GM19455 (cell line): ENCODE measurements at regions not wholly inside any gene's neighbourhood (a gene's known extent, or its start where the extent isn't known, plus 50 kb on each side); places are given as distances from the start of the nearest gene placed in this dataset.

Source experiments
- ATAC-seq: cut with Tn5 transposase; IDR thresholded peaks from one replicate; pipeline ENCODE4 v1.9.1; 2021; ENCODE audit not compliant: unreplicated experiment

DNA sequence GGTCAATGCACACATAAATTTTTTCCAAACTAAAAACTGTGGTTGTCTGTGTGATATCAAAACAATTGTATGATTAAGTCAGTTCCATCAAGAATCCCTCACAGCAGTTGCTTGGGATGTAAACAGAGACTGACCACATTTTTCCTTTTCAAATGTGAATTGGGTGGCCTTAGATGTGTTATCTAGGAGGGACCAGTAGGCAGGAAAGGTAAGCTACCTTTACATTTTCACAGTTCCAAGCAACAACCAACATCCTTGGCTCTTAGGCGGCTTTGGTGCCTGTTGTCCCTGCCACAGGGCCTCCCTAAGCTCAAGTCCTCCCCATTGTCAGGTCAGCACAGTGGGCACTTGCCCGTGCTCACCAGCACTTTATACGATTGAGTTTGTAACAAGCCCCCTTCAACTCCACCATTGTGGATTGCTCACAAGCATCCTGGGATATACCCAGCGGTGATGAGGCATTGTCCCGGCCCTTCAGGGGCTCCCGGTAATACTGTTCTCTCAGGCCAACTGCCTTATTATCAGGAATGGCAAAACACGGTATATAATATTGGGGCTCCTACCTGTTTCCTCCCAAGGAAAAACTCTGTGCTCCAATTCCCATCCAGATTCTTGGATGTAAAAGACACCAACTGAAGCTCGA lies 114.9 kb upstream of the ANKRD1 start:
- ATAC-seq = no peak

DNA sequence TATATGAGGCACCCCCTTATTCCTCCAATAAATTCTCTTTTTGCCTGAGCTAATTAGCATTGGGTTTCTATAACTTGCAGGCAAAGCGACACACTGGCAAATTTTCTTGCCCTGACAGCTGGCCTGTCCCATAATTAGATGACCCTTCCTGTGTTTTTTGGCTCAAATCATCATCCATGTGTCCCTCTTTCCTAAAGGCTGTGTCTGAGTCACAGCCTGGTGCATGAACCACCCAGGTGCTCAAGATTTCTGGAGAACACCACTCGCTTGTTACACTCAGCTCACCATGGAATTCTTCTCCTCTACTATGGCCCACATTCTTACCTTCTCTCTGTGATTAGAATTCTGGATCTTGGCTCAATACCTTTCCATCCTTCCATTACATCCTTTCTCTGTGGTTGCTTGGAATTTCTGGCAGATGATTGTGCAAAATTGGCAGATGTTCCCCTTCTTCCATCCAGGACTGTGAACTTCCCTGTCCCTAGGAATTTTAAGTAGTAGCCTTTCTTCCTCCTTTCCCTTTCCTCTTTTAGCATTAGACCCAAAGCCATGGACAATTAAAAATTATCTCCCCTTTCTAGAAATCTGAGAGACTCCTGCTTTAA lies 116.0 kb upstream of the ANKRD1 start:
- no peak for ATAC-seq

DNA sequence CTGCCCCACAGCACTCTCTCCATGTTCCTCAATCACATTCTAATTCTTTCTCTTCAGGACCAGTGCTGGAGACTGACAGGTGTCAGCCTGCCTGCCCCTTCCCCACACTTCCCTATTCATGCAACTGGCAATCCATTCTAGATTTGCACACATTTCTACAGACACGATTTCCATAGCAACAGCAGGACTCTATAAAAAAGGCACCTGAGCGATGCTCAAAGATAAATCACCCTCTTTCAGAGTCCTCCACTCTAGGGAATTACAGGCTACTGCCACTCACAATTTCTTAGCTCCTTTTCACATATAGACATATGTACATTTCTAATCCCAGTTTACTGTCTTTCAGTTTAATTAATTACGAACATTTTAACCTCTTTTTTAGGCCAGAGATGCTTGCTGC lies 118.1 kb upstream of the ANKRD1 start:
- no peak for ATAC-seq

DNA sequence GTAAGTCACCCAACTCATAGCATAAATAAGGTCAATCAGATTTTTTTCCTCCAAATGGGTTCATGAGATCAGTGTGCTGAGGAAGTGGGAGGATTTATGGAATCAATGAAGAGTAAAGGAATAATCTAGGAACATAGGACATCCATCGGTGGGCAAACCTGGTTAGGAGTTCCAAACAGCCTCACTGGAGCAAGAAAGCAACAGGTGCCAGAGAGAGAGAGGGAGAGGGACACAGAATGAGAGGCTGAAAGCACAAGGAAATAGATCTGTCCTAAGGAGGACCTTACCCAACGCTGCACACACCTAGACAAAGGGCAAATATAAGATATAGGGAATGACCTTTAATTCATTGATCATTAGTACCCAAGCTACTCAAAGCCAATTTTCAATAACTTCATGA lies 119.5 kb upstream of the ANKRD1 start:
- ATAC-seq = no peak

DNA sequence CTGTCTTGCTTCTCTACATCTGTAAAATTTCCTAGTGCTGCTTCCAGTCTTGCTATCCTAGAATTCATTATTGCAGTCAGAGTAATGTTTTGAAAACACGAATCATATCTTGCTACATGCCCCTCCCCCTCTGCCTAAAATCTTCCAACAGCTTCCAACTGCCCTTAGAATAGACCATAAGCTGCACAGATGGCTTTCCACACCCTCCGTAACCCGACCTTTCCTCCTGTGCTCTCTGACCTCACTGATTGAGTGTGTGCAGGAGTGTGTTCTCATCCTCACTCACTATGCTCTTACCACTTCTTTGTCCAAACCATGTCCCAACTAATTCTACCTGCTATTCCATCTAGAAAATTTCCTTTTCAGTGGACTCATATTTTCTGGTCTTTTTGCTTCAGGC lies 121.2 kb upstream of the ANKRD1 start:
- no peak for ATAC-seq

DNA sequence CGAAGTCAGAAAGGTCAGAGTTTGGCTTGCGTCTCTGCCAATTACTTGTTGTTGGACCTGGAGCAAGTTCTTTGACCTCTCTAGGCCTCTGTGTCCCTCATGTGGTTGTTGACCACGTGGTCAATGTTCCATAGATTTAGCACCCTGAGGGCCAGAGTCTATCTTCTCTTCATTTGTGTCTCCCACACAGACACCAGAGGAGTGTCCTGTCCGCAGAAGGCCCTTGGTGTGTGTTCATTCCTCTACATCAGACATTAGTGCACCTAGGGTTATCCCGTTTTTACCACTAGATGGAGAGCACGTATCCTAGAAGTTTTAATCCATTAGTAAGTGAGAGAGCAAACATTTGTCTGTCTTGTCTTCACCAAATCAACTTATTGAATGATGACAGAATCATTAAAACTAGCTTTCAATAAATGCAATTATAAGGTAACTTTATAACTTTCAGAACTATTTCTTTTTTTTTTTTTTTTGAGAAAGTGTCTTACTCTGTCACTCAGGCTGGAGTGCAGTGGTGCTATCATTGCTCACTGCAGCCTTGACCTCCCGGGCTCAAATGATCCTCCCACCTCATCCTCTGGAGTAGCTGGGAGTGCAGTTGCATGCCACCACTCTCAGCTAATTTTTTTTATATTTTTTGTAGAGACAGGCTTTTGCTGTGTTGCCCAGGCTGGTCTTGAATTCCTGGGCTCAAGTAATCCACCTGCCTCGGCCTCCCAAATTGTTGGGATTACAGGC lies 122.5 kb upstream of the ANKRD1 start:
- no peak for ATAC-seq

DNA sequence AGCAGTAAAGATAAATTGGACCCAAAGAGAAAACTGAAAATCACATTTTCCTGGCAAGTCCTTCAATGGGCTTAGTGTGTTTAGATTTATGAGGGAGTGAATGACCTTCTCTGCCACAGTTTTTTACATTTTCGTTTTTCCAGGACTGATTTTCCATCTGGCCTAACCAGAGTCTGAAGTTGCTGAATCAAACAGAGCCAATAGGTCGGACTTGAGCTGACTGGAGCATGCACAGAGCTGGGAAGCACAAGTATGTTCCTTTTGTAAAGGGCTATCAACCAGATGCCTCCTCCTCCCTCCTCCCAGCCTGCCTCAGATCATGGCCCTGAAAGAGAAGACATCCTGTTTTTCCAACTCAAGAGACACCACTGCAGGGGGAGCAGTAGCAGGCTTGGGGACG lies 126.0 kb upstream of the ANKRD1 start:
- ATAC-seq = no peak

DNA sequence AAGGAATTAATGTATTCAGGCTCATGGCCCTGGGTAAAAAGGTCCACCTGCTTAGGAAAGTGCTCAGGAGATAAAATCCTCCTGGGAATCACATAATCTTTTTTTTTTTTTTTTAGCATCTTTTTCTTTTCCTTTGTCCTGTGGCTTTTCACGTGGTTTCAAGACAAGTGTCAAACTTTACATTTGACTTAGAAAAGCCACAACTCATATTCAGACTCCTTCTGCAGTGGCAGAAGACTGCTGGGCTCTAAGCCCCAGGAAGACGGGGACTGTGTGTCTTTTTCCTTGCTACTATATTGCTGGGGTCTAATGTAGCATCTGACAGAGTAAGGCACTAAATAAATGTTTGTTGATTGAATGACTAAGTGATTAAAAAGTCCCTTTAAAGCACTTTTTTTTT lies 127.5 kb upstream of the ANKRD1 start:
- ATAC-seq = no peak

DNA sequence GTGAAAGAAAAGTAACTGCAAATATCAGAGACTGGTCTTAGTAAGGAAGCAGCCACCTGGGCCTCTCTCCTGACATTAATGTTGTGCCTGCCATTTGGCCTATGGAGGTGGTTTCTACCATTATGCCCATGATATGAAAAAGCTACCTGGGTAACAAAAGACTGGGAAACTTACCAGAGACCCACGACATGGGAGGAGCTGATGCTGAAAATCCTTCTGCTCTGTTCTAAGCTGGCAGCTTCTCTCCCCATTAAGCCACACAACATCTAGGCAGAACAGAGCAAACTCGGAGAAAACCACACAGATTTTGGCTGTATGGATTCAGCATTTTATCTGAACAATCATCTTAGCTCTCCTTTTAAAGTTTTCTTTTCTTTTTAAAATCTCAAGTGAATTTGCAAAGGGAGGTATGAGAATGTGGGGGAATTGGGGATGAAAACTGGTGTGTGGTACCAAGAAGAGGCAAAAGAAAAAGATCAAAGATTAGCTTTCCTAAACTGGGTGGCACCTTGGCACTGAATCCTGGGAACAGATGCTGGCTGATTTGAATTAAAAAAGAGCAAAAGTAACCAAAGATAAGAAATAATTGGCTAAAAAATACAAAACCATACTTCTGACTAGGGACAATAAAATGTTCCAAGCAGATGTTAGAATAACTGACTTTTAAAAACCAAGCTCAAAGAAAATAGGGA lies 128.6 kb upstream of the ANKRD1 start:
- no peak for ATAC-seq

DNA sequence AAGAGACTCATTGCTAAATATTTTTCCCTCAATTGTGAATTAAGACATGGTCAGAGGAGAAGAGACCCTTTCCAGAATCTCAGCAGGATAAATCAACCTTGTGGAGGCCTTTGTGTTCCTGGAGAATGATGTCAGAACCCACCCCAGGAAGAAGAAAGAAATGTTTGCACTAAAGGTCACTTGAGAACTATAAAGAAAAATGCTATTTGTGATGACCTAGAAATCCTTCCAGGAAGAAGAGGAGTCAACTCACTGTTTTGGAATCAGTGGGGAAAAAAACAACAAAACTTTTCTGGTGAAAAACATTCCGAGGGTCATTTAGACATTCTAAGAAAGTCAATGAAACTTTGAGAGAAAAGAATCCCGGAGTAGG lies 129.1 kb upstream of the ANKRD1 start:
- no peak for ATAC-seq

DNA sequence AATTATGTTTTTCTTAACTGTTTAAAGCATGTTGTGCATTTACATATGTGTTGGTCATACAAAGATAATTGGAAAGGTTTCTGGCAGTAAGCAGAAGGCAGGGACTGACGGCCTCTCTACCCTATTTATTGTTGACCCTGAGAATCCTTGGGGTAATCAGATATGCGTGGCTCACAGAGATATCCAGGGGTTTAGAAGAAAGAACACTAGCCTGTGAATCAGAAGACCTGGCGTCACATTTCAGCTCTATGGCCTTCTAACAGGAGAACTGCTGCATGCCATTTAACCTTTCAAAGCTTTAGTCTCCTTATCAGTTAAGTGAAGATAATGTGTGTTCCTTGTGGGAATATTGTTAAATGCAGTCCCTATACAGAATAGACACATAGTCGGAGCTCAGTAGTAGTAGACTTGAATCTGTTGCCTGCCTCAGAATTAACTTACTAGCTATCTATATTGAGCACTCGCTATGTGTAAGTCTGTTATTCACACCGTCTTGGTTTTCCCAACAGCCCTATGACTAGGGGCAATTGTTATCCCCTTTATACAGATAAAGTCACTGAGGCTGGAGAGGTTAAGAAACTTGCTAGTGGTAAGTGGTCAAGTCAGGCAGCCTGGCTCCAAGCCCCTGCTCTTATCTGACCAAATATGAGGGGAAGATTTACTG lies 129.6 kb upstream of the ANKRD1 start:
- ATAC-seq = no peak

DNA sequence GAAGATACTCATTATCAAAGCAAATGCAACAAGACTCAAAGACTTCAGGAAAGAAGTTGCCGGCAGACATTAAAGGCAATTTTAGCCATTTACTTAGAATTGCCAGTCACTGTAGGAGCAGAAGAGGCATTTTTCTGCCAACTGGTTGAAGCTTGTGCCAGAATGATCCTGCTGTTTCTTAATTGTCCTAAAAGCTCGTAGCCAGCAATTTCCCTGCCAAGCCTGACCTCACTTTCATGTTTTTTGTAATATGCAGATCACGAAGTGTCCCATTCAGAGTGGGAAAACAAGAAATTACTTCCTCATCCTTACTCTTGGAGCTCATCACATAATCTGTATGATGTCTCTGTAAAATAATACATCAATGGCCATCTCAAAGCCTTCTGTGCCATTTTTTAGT lies 130.9 kb upstream of the ANKRD1 start:
- no peak for ATAC-seq

DNA sequence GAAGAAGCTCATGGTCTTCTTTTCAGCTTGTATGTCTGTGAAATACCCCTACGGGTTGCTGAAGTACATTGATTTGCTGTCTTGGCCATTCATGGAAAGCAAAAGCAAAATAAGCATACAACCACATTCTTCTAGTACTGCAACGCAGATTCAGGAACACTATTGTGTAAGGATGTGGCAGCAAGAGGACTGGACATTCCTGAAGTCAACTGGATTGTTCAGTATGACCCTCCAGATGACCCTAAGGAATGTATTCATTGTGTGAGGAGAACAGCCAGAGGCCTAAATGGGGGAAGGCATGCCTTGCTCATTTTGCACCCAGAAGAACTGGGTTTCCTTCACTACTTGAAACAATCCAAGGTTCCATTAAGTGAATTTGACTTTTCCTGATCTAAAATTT lies 133.4 kb upstream of the ANKRD1 start:
- ATAC-seq = no peak

DNA sequence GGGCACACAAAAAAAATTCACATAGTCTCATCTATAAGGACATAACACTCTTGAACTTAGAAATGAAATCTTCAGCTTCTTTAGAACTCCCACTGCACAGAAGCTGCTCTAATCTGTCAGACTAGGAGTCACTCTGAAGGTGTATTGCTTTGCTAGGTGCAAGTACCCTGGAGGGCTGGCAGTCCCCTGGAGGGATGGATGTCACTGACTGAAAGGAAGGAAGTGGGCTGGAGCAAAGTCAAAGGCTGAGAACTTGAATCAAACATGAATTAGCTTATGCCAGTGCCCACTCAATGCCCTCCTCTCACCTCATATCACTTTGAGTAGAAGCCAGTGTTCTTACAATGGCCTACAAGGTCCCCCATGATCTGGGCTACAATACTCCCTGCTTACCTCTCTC lies 140.3 kb upstream of the ANKRD1 start:
- ATAC-seq = no peak

DNA sequence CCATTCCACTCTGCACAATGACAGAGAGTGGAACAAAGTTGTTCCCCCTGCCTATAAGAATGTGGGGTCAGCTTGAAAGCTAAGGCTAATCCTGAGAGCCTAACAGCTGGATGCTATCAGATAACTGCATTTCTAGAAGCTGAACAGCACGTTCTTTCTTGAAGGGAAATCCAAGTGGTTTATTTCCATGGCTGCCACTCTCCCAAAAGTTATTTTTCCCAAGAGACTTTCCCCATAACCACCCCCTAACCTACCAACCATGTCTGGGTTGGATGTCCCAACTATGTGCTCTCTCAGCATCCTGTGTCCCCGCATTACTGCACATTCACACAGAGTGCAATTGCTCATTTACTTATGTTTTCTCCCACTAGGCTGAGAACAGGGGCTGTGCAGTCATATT lies 140.7 kb upstream of the ANKRD1 start:
- no peak for ATAC-seq

DNA sequence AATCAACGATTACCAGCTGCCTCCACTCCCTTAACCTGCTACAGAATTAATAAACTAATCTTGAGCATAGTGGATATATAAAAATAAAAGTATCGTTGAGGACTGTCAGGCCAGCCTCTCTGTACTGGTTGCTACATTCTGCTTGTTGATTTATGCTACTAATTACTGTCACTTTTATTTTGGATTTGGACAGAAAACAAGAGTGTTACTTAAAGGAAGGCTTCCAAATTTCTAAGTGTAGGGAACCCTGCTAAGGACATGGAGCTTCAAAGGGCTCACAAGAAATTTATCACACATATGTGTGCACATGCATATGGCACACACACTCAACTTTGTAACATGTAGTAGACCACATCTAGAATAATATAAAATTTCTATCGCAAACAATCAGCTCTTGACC lies 141.2 kb upstream of the ANKRD1 start:
- no peak for ATAC-seq

DNA sequence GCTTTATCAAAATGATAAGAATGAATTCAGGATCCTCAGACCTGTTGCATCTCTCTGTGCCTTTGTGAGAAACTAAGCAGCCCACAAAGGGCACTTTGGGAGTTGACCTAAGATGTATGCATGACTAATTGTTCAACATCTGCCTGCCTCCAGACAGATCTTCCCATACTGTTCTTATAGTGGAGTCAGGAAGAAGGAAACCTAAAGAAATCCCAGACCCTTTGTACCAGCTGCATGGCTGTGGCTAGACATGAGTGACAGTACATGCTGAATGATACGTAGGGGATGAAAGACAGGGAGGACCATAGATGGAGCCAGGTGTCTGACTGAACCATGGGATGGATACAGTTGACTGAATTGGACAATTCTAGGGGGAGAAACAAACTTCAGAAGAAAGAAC lies 148.7 kb upstream of the PCGF5 start:
- no peak for ATAC-seq

DNA sequence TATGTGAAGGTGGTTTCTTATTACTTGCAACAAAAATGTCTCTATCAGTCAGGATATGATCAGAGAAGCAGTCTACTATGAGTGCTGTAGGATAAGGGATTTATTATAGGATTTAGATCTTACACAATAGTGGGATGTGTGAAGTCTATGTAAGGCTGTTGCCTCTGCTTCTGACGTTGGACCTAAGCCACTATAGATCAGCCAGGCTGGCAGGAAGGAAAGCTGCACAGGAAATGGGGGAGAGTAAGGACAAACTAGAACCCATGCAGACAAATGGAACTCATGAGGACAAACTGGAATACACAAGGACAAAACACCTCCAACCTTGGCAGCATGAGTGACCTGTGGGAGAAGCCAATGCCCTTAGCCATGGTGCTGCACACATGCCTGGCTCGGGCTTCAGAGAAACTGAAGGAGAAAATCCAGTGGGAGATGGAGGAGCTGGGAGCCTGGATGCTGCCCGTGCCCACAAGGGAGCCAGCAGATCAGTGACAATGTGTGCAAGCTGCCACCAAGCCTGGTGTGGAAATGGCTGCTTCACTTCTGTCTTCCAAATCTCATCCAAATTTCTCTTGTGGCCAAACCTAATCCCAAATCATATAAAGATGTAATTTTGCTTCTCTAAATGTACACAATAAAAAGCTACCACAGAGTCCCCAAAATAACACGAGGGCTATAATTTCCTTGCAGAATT lies 147.0 kb upstream of the PCGF5 start:
- no peak for ATAC-seq

DNA sequence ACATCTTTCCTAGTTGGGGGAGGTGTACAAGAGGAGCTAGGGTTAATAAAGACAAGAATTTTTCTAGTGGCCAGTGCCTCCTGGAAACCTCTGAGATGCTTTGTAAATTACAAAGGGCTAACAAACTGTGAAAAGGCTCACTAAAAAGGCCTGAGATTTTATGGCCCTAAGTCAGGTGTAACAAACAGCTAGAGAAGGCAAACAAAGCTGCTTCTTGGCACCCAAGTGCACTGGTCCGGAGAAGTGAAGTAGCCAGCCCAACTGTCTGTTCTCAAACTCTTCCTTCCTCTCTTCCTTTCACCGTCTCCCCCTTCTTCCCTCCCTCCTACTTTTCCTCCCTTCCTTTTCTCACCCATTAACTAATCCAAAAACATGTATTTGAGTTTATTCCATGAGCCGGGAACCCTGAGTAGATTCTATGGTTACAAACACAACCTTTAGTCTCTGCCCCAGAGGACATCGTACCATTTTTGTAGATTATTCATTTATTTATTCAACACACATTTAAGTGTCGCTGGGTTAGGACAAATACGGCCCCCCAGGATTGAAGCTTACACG lies 143.4 kb upstream of the PCGF5 start:
- no peak for ATAC-seq

DNA sequence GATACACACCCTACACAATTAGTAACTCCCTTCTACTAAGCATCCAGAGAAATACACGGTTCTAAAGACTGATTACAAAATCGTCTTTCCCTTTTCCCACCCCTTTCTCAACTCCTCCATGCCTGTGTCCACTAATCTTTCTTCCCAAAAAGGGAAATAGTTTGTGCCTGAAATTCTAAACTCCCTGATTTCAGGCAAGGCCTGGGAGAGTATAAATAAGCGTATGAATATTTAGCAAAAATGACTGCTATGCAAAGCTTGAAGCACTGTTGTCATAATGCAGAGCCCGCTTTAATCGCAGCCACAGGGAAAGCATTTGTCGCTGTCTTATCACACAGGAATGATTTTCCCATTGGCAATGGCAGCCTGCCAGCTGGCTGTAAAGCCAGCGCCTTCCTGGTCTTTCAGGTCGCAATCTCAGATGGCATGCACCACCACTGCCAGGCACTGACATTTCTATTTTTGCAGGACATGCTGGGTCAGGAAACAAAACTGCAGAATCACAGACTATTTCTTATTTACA lies 142.9 kb upstream of the PCGF5 start:
- ATAC-seq = no peak
